Vagina (tissue), 2 donors: ENCODE measurements at regions not wholly inside any gene's neighbourhood (a gene's known extent, or its start where the extent isn't known, plus 50 kb on each side); places are given as distances from the start of the nearest gene placed in this dataset.

Source experiments
- CTCF ChIP-seq, 3 experiments: fragments of 450-650 bp in 2 of 3; fragments of 200-600 bp in 1 of 3; sonication (generic) in 1 of 3; IDR thresholded peaks; one replicate each; pipeline ENCODE4 v1.5.1; 2017 to 2019; ENCODE audit warnings: antibody characterized with exemption in 3 of 3, mild to moderate bottlenecking in 2 of 3, moderate library complexity in 2 of 3
- POLR2A ChIP-seq, 2 donors: fragments of 450-650 bp; IDR thresholded peaks; one replicate each; pipeline ENCODE4 v1.6.1; 2017; ENCODE audit warnings: antibody characterized with exemption in 2 of 2, mild to moderate bottlenecking in 2 of 2, moderate library complexity in 2 of 2

- TF ChIP-seq CTCF (IDR thresholded peaks at IDR 0.05) (no peak), POLR2A (IDR thresholded peaks at IDR 0.05) (no peak)
Measured at GRCh38 chr12:107310621-107311020, 217.3 kb upstream of the CRY1 start.
